CD4-positive, alpha-beta T cell treated with Interleukin-4 for 1 hour (primary cell): ENCODE measurements at regions not wholly inside any gene's neighbourhood (a gene's known extent, or its start where the extent isn't known, plus 50 kb on each side); places are given as distances from the start of the nearest gene placed in this dataset.
A peak's percentile ranks its signal among the peaks of the same experiment; 100 is the strongest.

ENCODE experiments used
- DNase-seq, 2 donors: peaks; one replicate each; pipeline ENCODE4 v3.0.0-alpha.2; 2020 to 2022

DNA sequence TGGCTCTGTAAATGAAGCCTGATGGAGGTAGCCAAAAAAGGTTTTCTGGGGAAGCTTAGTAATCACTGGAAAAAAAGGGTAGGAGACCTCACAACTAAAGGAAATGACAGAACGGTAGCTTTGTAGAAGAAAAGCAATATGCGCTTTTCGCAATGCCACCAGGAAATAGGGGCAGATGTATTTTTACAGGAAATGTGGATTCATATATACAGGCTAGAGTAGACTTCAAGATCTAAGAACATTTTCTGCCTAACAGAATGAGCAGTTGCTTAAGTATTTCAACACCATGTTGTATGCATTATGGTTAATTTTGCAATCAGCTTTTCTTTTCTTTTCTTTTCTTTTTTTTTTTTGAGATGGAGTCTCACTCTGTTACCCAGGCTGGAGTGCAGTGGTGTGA is 219.6 kb downstream of the CD83 start:
- DNase-seq = no peak

DNA sequence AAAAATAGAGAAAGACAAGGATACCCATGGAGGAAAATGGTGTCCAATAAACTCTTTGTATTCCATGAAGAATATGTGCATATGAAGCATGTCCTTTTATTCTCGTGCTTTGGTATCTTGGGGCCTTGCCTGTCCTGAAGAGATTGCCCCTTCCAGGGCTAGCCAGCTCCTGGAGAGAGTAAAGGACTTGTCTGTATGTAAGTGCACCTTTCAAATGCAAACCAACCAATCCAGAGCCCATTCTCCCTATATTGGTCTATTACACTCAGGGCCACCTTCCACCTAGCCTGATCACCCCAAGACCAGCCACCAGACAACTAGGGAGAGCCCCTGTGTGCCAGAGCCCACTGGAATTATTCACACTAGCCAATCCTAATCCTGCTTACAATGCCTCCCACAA is 221.6 kb downstream of the CD83 start:
- no peak for DNase-seq

DNA sequence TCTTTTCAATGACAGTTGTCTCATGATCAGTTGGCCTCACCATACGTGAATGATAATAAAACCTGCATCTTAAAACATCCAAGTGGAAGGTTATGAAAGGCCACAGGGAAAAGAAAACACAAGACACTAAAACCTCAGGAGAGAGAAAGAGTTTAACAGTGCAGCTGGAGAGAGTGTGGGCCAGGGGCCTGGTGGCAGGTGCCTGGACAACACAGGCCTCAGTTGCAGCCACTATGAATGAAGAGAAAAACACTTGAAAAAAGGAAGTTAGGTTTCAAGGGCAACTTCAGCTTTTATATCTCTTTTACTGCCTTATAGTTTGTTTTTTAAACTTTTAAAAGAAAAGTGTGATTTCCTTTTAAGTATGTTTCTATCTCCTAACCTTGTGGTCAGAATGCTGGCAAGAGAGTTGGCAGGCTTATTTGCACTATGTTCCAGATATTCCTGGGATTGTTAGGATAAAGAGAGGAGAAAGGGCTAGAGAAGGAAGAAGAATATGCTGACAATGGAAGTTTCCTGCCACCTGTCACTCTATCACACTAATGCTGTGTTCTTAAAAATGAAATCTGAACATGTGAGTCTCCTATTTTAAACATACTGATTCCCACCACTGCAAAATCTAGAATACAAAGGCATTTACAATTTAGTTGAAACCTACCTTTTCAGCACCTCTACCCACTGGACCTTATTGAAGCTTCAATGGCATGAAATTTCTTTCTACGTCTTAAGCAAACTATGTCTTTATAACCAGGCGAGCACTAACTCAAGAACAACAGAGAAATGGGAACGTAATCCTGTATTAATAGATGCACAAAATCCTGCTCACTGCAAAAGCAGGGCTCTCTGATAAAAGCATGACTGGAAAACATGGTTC is 222.4 kb downstream of the CD83 start:
- no peak for DNase-seq

DNA sequence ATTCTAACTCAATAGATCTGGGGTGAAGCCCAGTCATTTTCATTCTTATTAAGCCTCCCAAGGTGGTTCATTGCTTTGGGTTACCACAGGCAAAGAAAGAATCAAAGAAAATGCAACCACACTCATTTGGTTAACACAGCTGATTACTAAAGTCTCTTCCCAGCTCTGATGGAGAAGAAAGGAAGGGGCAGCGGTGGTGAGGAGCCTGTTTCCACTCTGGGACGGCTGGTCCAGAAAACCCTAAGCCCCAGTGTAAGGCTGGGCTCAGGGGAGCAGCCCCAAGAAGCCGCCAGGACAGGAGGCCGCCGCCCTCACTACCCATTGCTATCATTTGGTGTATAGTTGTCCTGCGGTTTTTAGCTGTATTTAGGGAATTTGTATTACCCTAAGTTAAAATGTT is 226.9 kb downstream of the CD83 start:
- DNase-seq = no peak

DNA sequence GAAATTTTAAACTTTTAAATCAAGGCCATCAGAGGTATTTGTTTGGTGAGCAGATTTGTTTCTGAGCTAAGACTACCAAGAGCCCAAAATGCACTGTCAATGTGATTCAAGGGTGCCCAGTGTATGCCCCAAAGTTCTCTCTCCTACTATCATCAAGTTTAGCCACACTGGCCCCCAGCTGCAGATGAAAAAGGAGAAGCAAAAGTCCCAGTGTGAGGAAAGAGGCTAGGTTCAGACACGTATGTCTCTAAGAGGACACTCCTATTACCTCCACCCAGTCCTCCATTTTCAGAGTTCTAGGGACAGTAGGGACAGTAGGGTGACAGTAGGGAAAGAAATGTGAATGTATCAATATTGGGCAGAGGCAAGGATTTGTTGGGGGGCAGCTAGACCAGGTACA is 230.8 kb downstream of the CD83 start:
- no peak for DNase-seq

DNA sequence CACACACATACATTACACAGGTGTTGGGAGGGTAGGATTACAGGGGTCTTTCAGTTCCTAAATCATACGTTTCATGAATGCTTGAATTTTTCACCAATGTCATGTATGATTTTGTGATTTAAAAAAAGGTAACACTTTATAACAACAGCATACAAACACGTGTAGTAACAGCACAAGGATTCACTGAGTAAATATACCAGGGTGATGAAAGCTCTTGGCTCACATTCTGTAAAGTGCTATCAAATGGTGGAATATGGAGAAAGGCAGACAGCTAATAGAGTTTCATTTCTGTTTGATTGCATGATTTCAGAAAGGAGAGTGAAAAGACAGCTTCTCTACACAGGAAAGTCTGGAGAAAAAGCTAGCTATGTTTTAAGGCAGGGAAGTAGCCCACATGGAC is 231.9 kb downstream of the CD83 start:
- no peak for DNase-seq

DNA sequence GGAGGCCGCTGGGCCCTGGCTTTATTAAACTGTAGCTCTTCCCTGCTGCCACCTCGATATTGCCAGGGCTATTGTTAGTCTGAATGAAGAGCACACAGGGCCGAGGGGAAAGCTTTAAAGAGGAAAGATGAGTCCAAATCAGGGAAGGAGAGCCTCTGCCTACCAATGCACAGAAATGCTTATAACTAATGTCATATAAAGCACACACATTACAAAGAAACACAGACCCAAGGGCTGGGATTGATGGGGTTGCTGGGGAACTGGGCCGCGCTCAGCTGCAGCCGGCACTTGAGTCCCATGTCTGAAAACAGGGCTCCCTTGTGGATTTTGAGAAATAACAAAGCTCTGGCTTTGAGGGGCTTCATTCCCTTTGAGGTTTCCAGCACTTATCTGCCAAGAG is 232.6 kb downstream of the CD83 start:
- DNase-seq = no peak

DNA sequence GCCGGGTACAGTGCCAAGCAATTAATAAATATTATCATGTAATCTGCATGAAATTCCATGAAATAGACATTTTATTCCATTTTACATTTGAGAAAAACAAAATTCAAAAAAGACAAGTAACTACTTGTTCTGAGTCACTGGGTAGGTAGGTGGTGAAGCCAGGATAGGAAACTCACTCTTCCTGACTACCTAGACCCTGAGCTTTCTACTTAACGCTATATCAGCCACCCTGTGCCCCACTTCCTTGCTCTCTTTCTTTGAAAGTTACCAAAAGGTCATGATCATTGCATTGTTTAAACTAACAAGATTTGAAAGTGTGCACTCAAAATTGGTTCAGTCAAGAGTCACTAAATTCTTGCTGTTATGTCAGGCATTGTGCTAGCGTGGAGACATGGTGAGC is 235.7 kb downstream of the CD83 start:
- no peak for DNase-seq

DNA sequence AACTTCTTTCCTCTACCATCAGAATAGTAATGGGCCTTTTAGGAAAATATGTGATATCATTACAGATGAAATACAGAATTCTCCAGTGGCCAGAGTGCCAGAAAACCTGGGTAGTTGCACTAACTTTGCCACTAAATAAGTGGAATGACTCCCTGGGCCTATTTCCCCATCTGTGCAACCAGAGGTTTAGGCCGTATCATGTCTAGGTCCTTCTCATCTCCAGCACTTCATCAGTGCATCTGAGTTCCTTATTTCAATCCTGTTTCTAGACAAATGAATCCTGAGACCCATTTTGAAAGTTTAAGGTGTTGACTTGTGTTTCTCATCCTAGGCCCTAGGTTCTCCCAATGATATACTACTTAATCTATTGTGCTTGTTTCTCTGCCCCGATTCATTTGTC is 236.2 kb downstream of the CD83 start:
- no peak for DNase-seq

DNA sequence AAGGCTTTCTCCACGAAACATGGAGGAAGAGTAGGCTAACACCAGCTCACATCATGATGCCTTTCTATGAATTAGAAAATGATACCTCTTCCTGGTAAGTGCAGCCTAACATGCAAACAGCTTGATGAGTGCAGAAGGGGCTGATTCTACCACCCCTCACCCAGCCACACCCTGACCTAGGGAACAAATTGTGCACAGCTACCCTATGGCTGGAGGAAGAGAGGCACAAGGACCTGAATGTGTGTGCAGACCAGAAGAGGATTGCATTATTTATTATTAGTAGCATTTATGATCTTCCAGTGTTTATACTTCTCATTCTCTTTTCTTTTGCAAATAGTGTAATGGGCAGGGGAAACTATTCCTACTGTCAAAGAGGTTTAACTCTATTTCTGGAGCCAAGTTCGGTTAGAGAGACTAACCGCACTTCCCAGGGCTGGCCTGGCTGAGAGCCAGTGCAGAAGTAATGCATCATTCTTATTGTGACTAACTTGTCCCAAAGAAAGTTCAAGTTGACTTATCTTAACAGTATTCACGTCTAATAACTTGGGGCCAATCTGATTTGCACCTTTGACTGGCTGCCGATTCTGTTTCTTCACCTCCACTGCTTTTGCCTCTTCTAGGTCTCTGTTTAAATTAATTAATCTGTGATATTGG is 237.5 kb downstream of the CD83 start:
- DNase-seq = no peak

DNA sequence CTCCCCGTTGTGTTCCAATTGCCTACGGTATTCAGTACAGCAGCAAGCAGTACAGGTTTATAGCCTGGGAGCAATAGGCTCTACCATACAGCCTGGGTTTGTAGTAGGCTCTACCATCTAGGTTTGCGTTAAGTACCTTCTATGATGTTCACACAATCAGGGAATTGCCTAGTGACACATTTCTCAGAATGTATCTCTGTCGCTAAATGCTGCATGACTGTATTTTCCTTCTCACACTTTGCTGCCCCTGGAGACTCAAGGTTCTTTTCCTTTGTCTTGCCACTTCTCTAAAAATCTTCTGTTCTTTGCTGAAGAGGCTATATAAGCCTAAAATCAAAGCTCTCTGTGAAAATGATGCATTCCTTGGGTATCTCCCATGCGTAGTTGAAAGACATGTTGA is 241.9 kb downstream of the CD83 start:
- DNase-seq = no peak

DNA sequence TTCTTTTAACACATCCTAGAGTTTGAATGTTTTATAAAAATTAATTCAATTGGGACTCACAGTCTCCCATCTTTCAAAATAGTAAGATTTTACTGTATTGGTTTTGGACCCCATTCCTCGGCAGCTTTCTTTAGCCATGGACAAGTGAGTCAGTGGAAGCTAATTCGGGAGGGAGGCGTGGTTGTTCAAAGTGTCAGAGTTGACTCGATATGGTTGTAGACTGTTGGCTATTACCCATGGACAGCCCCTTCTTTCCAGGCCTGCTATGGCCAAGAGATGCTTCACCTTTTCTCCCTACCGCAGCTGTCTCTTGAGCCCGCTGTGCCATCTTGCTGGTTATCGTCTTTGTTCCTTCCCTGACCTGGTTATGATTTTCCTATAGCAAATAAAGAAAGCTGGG is 243.0 kb downstream of the CD83 start:
- DNase-seq = no peak

DNA sequence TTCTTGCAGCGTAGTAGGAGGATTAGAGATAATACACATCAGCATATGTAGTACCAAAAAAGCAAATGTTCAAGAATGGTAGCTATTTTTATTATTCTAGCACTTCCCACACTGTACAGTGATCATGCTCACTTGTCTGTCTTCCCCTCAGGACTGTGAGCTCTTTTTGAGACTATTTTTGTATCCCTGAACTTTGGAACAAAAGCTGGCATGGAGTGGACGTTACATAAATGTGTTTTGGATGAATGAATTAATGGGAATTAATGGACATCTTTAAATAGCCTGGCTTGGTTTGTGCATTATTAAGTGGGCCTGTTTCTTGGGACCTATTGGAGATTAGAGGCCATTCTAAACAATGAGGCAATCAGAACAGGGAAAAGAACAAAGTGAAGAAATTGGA is 243.7 kb downstream of the CD83 start:
- no peak for DNase-seq

DNA sequence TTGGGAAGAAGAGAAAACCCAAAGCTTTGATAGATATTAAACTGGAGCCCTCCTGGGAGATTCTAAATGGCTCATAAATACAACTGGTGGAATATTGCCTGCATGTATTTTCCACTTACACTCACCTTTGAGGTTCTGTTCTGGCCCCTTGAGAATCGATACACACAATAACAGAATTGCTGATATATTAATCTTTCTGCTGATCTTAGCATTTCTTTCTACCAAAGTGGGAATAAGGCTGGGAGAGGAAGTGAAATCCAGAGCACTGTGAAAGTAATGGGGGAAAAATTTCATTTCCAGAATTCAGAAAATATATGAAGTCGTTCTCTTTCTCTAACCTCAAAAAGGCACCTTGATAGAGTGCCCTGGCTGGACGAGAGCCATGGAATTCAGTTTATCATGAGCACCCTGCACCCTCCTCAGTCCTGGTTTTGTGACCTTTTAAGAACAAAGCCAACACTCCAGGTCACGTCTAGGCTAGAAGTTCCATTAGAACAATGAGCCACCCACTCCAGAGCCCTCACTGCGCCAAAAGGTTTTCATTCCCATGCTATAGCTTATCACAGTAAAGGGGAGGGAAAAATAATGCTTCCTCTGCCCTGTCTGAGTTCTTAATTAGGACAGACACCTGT is 244.5 kb downstream of the CD83 start:
- no peak for DNase-seq

DNA sequence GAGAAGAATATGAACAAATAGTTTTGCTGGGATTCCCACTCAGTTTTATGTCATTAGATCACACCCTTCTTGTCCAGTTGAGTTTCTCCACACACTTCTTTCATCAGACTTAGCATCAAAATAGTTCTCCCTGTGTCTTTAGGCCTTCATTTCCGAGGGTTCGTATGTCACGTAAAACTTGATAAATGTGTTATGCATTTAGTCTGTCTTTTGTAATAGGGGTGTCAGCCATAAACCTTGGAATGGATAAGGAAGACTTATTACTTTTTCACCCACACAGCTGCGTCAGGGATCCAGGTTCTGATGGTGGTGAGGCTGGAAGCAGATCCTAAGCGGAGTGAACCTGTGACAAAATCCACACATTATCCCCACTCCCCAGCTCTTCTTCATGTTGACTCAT is 246.8 kb downstream of the CD83 start:
- no peak for DNase-seq

DNA sequence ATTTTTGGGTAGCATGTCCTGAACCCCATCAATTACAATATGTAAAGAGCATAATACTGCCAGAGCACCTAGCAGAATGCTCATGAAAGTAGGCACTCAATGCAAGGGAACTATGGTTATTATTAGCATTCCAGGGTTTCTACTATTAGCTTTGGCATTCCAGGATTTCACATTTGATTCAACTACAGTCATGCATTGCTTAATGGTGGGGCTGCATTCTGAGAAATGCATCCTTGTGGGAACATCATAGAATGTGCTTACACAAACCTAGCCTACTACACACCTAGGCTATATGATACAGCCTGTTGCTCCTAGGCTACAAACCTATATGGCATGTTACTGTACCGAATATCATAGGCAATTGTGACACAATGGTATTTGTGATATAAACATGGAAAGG is 247.8 kb downstream of the CD83 start:
- no peak for DNase-seq

DNA sequence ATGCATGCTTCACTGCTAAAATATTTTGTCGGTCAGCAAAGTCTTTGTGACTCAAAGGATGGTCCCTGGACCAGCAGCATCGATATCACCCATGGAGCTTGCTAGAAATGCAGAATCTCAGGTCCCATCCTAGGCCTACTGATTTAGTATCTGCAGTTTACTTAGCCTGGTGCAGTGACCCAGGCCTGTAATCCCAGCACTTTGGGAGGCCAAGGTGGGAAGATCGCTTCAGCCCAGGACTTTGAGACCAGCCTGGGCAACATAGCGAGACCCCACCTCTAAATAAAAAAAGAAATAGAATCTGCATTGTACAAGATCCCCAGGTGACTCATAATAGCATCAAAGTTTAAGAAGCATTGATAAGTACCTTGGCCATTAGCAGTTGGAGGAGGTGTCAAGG is 248.7 kb downstream of the CD83 start:
- DNase-seq = no peak

DNA sequence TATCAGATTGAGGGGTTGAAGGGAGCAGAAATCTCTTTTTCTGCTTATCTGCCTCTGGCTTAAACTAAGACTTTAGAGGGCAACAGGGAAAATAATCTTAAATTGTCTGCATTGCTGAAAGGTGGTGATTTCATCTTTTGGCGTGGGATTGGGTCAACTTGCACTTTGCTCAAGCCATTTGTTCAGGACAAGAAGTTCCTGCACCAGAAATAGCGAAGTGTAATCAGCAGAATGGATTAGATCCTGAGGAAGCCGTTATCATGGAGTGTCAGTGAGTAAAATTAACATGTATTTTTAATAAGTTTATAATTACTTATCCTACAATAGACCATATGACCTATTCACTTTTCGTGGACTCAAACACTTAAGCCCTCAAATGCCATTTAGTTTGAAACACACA is 249.3 kb downstream of the CD83 start:
- DNase-seq = no peak

DNA sequence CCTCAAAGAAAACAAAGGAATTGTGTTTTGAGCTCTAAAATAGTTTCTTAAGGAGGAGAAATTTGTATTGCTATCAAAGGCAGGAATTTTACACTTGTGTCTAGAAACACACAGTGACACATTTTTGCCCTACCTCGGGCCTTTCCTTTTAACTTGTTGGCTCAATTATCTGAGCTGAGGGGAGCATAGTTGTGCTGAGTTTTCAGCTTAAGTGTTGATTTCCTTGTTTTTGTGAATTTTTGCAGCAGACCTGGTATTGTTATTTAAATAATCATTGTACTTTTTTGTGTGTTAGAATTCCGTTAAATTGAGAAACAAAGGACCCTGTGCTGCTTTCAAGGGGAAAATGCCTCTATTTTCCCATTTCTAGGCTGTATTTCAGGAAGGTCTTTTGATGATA is 249.7 kb downstream of the CD83 start:
- no peak for DNase-seq

DNA sequence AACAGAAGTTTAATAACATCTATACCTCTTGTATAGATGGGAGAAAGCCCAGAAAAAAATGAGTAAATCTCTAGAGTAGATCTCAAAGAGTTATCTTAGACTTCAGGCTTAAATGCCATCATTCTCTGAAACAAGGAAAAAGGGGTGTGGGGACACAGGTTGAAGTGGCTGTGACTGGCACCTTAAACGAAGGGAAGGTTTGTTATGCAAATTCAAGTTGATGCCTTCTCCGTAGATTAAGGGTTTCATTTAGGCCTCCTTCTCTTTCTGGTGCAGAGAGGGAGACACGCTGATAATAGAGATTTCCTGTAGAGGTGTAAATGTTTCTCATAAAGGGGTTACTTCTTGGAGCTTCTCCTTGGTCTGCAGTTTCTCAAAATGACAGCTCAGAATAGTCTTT is 252.1 kb downstream of the CD83 start:
- no peak for DNase-seq

DNA sequence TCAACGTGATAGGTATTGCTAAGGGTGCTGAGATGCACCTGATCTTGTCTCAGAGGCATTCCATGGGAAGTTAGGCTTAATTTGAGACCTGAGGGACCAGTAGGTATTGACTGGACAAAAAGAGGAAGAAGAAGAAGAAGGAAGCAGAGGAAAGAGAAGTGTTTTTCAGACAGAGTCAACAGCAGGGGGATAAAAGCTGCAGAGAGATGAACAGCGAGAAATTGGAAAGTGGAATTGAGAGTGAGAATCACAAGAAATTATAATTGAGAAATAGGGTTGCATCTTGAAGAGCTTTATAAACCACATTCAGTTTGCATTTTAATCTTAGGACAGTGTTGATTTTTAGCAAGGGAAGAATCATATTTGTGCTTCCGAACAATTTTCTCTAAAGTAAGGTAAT is 254.0 kb downstream of the CD83 start:
- DNase-seq = peak in 1 of 2 donors; percentile 5

DNA sequence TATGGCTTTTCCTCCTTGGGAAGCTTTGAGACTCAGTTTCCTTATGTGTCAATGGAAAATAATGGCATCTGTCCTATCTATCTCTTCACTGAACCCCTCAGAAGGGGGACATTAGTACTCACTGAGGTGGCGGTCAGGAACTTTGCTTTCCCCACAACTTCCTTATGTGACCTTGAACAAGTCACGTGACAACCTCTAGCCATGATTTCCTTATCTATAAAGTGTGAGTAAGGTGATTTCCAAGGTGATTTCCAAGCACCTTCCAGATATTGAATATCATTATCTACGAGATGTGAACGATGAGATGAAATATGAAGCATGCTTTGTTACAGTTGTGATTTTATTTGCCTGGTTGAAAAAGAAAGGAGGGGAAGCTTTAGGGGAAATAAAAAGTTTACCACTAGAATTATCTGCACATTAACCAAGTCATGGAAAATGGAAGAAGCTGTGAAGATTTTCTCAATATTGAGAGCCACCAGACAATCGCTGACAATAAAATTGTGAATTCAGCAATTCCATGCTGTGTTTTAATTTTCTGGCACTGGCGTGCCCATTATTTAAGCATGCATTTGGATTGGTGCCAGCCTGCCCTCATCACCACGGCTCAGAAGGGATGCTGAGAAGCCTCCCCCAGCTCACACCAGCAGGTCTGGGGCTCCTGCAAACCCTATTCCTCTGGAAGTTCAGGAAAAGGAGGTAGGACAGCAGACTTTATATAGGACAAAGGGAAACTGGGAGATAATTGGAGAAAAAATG is 255.3 kb downstream of the CD83 start:
- DNase-seq = peak in 1 of 2 donors; percentile 2

DNA sequence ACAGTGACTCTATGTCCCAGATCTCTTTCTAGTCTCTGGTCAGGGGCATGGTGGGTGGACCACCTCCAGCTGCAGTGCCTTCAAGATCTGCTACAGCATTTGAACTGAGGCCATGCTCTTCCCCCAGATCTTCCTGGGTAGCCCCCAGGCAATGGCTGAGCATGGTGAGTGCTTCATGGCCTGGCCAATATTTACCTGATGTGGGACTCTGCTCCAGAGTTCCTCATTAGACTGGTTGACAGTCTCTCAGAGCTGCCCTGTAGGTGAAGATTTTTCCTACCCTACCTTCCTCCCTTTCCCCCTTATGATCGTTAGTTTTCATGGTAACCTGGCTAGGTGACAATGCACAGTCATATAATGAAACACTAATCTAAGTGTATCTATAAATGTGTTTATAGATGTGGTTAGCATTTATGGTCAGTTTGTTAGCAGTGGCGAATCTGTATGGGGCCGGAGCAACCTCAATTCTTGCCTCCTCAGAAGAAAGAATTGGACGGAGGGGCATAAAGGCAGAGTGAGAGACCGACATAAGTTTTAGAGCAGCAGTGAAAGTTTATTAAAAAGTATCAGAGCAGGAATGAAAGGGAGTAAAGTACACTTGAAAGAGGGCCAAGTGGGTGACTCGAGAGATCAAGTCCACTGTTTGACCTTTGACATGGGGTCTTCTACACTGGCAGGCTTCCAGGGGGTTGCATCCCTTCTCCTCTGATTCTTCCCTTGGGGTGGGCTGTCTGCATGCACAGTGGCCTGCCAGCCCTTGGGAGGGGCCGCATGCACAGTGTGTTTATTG is 256.3 kb downstream of the CD83 start:
- DNase-seq = no peak
